SK-N-SH treated with all-trans-retinoic acid at 6 μM for 48 hours (cell line): ENCODE measurements at regions not wholly inside any gene's neighbourhood (a gene's known extent, or its start where the extent isn't known, plus 50 kb on each side); places are given as distances from the start of the nearest gene placed in this dataset.

ENCODE experiments used
- ARNTL ChIP-seq: fragments of 450-650 bp; formaldehyde crosslinking; IDR thresholded peaks from 2 replicates; pipeline ENCODE4 v1.5.0; 2020; ENCODE audit warnings: low read depth, mild to moderate bottlenecking, moderate library complexity, borderline replicate concordance
- CSDC2 ChIP-seq: fragments of 250-450 bp; sonication (Bioruptor Pico); IDR thresholded peaks from 2 replicates; pipeline ENCODE4 v1.5.0; 2020; ENCODE audit warnings: mild to moderate bottlenecking, moderate library complexity
- GLIS3 ChIP-seq: fragments of 250-450 bp; sonication (Bioruptor Pico); IDR thresholded peaks from 2 replicates; pipeline ENCODE4 v1.5.0; 2020; ENCODE audit warnings: mild to moderate bottlenecking, moderate library complexity
- OSR1 ChIP-seq: fragments of 250-450 bp; sonication (Bioruptor Pico); IDR thresholded peaks from 2 replicates; pipeline ENCODE4 v1.8.0; 2022; ENCODE audit warnings: moderate library complexity, mild to moderate bottlenecking, inconsistent platforms
- PATZ1 ChIP-seq: fragments of 250-450 bp; sonication (Bioruptor Pico); IDR thresholded peaks from 2 replicates; pipeline ENCODE4 v1.8.0; 2020; ENCODE audit warnings: mild to moderate bottlenecking, moderate library complexity, borderline replicate concordance
- POU6F1 ChIP-seq: fragments of 250-450 bp; sonication (Bioruptor Pico); IDR thresholded peaks from 2 replicates; pipeline ENCODE4 v1.8.0; 2021; ENCODE audit warnings: low read depth, mild to moderate bottlenecking, moderate library complexity, borderline replicate concordance
- ZC3H10 ChIP-seq: fragments of 250-450 bp; sonication (Bioruptor Pico); IDR thresholded peaks from 2 replicates; pipeline ENCODE4 v1.5.1; 2021; ENCODE audit warnings: mild to moderate bottlenecking, moderate library complexity
- ZNF70 ChIP-seq: fragments of 450-650 bp; formaldehyde crosslinking; IDR thresholded peaks from 2 replicates; pipeline ENCODE4 v1.5.0; 2020; ENCODE audit warnings: mild to moderate bottlenecking, moderate library complexity
- TF ChIP-seq, protein P1 (sequence below): fragments of 250-450 bp; sonication (Bioruptor Pico); IDR thresholded peaks from 2 replicates; pipeline ENCODE4 v1.5.1; 2020; ENCODE audit warnings: low read depth, mild to moderate bottlenecking, moderate library complexity

GRCh38 chr15:81812456-81812855 is 233.4 kb downstream of the MEX3B start:
- no peak for TF ChIP-seq ZNF70 (CRISPR knock-in tag)
- no peak for TF ChIP-seq GLIS3
- no peak for TF ChIP-seq ZC3H10
- TF ChIP-seq OSR1 (CRISPR knock-in tag), result no peak
- TF ChIP-seq, protein P1, sequence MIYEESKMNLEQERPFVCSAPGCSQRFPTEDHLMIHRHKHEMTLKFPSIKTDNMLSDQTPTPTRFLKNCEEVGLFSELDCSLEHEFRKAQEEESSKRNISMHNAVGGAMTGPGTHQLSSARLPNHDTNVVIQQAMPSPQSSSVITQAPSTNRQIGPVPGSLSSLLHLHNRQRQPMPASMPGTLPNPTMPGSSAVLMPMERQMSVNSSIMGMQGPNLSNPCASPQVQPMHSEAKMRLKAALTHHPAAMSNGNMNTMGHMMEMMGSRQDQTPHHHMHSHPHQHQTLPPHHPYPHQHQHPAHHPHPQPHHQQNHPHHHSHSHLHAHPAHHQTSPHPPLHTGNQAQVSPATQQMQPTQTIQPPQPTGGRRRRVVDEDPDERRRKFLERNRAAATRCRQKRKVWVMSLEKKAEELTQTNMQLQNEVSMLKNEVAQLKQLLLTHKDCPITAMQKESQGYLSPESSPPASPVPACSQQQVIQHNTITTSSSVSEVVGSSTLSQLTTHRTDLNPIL (CRISPR knock-in tag), result no peak
- TF ChIP-seq POU6F1, result no peak
- no peak for TF ChIP-seq CSDC2 (CRISPR knock-in tag)
- no peak for TF ChIP-seq ARNTL (CRISPR knock-in tag)
- TF ChIP-seq PATZ1 (CRISPR knock-in tag), result no peak
